GM21526 (cell line): ENCODE measurements at regions not wholly inside any gene's neighbourhood (a gene's known extent, or its start where the extent isn't known, plus 50 kb on each side); places are given as distances from the start of the nearest gene placed in this dataset.

Experiments
- ATAC-seq: cut with Tn5 transposase; IDR thresholded peaks from one replicate; pipeline ENCODE4 v1.9.1; 2021; ENCODE audit warnings: moderate library complexity; ENCODE audit not compliant: unreplicated experiment, low FRiP score

DNA sequence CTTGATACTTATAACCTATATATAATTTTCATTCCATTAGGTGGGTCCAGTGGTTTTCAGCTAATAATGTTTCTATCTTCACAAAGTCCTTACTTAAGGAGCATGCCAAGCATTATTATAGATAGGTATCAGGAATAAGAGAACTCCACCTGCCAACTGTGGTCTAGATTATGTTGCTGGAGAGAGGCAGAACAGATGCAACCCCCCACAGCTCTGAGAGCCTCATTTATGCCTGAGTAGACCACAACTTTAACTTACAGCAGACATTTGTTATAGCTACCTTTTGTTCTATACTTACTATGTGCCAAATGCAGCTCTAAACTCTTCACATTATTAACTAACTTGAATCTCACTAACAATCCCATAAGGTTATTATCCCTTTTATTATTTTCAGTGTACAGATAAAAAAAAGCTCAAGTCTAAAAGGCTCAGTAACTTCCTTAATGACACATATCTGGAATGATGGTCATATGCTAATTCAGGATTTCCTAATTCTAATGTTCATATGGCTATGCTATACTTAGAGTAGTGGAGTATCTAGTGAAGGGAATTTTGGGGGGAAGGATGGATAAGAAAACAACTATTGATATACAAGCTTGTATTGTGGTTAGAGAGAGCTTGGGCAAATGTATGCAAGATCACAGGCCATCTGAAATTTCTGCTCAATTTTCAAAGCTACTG lies 119.1 kb upstream of the RND3 start:
- no peak for ATAC-seq

- no peak for ATAC-seq
Measured at GRCh38 chr2:150605664-150606063, 118.2 kb upstream of the RND3 start.

DNA sequence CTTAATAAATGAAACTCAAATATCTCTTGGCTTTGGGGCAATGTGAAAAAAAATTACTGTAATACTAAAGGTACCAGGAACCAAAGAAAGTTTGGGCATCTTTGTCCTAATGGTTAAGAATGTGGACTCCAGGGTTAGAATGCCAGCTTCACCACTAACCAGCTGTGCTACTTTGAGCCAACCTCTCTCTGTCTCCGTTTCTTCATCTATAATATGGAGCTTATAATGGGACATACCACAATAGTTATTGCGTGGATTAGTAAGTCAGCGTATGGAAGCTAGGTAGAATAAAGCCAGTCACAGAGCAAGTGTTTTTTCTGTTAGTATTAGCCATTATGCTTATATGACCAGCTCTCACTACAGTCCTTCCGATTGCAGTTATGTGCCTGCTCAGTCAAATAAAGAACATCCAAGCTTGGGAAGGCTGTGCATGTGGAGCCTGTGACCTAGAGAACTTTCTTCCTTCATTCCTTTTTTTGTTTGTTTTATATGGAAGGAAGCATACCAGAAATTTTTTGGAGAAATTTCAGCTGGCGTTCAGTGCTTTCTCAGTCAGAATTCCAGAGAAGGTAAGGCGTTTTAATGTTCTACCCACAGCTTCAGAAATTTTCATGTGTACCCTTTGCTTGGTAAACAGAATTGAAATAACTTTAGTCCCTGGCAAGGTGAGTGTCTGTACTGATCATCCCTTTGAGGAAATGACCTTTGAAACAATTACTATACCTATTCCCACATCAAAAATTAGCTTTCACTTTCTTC lies 114.0 kb upstream of the RND3 start:
- no peak for ATAC-seq

DNA sequence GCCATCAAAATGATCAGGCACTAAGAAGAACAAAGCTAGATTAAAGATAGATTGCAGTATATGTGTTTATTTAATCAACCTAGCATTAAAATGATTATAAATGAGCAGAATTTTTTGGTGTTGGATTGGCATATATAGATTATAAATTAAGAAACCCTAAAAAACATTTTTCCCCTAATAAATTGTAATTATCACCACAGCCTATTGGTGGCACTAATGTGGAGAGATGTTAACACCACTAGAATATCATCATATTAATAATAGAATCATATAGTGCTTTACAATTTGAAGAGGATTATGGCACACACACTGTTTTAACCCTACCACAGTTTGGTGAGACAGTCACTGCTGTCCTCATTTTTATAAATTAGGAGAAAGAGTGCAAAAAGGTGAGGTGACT lies 112.4 kb upstream of the RND3 start:
- ATAC-seq, result no peak

GRCh38 chr2:150598383-150598782 lies 110.9 kb upstream of the RND3 start:
- ATAC-seq, result no peak

DNA sequence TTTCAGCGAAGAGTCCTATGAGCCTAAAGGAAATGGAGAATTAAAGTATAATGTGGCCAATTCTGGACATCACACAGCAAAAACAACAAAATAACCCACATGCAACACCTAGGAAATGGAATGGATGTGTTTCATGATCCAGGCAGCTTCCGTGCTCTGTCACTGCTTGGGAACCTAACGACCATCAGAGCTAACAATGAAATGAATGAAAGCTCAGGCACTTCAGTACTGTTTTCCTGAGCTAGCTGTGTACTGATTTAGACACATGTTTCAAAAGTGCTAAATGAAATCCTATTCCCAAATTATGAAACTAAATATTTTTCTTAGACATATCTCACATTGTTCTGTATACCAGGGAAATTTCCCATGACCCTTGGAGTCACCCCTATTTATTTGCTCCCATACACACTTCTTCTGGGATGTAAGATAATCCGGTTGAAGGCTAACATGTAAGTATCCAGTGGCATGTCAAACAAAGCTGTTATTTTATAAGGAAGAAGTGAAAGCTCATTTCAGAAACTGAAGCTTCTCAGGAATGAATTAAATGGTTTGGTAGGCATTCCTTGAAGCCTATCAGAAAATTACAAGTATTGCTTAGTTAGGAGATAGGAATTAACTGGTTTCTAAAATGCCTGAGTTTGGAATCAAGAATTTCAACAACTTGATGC lies 108.5 kb upstream of the RND3 start:
- ATAC-seq, result no peak

GRCh38 chr2:150594299-150594698 lies 106.8 kb upstream of the RND3 start:
- no peak for ATAC-seq

GRCh38 chr2:150591496-150592285 lies 104.2 kb upstream of the RND3 start:
- no peak for ATAC-seq

DNA sequence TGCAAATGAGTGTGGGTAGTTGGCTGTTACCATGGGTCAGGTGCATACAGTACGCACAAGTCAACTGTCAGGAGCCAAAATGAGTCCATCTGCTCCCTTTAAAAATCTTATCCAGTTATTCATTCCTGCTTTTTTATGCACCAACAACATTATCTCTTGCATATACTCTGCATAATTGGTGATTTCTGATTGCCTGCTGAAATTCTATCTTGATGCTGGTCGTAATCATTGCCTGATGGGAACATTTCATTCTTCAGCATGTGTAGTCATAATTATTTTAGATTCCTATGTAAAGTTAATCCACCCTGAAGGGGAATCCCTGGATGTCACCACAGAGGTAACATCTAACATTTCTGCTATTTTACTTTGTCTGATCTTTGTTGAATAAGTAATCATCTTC lies 102.2 kb upstream of the RND3 start:
- no peak for ATAC-seq

DNA sequence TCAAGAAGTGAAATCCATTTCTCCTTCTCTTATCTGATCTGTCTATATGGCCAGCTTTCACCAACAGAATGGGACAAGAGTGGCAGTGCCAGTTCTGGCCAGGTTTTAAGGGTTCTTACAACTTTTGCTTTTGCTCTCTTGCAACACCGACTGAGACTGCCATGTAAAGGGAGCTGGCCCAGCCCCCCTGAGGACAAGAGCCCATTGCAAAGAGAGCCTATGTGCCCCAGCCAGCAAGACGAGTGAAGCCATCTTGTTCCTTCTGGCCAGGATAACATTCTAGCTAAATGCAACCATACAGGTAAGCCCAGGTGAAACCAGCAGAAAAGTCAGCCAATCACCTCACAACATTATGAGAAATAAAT lies 101.0 kb upstream of the RND3 start:
- ATAC-seq, result no peak

DNA sequence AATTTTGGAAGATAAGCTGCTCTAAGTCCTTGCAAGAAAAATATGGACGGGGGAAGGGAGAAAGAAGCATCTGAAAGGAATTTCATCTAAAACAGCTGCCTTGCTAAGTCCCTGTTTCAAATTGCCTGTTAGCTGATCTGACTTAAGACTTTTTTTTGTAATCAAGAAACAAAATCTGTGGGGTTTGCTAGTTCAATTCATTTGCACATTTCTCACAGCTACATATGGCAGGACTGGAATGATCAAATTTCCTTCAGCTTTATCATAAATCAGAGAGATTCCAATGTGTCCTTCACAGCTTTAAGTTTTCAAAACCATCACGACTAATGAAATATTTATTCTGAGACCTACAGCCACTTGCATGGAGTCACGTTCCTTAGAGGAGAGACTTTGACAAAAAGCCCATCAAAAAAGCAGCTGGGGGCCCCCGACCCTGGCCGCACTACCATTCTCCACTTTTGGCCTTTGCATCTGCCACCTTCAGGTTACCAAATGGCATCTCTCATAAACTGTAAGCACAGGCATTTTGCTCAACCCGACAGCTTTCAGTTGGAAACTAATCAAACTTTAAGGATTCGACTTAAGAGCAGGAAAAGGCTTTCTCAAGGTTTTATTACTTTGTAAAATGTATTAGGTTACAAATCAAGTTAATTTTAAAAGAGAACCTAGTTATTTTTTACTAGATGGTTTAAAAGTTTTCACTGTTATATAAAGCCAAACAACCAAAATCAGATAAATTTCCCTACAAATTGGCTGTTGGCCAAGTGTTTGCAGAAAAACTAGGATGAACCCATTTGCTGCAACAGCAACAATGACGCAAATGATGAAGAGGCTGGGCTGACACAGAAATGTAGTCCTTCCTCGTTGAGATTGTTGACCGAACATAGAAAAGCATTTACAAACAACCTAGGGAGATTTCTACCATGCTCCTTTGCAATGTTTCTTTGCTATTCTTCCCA lies 100.4 kb upstream of the RND3 start:
- no peak for ATAC-seq

DNA sequence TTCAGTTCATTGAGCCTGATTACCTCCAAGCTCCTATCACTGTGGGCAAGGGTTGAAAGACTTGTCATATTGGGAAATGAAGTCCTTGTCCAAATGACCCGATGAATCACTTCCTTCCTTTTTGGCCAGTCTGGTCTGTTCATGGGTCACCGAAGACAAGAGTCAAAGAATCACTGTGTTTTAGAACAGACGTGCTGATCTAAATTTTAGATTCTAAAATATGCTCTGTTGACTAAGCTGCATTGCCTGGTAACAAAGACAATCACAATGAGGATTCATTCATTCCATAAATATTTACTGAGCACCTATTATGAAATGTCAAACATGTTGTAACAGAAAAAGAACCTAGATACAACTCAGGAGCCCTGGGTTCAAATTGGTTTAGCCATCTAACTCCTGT lies 99.4 kb upstream of the RND3 start:
- ATAC-seq, result no peak

GRCh38 chr2:150585221-150585971 lies 97.9 kb upstream of the RND3 start:
- ATAC-seq, result no peak

DNA sequence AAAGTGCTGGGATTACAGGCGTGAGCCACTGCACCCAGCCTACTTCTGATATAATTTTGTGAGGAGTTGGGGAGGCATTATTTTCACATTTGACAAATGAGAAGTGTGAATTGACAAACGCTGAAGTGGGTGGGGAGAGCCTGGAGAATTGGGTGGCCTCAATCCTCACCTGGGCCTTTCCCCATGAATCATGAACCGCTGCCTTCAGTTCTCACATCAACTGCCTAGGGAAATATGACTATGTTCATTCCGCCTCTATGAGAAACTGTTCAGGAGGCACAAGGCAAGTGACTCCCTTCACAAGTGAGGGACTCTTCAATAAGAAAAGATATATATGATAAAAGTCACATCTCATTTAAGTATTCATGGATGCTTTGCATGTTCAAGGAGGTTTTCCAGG lies 96.6 kb upstream of the RND3 start:
- no peak for ATAC-seq

GRCh38 chr2:150581717-150582472 lies 94.4 kb upstream of the RND3 start:
- ATAC-seq, result no peak

GRCh38 chr2:150578481-150578880 lies 91.0 kb upstream of the RND3 start:
- no peak for ATAC-seq

DNA sequence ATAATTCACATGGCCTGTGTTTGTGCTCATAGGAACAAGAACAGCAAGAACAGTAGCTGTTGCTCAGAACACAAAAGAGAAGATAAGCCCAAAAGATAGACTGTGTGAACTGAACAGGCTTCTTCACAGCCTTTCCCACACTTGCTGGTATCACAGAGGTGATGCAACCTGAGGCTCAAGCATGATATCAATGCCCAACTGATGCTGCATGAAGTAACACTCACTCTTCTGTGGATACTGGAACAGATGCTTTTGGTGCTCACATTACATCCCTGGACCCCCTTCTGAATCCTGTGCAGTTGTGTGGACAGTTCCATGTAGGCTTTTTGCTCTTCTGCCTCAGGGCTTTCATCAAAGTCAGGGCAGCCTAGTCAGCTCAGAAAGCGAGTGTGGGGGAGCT lies 88.4 kb upstream of the RND3 start:
- no peak for ATAC-seq

- peak; percentile 89 for ATAC-seq
Measured at GRCh38 chr2:150572961-150573395, 85.5 kb upstream of the RND3 start.
